Esophagus squamous epithelium (tissue), 5 donors: ENCODE measurements at regions not wholly inside any gene's neighbourhood (a gene's known extent, or its start where the extent isn't known, plus 50 kb on each side); places are given as distances from the start of the nearest gene placed in this dataset.

Experiments used
- DNase-seq: peaks from one replicate; lab custom pipeline; 2025; lab: John Stamatoyannopoulos, UW
- H3K27ac ChIP-seq, 4 donors: fragments of 200-600 bp; sonication (generic); one replicate each; pipeline ENCODE4 v1.5.1; 2016 to 2019; ENCODE audit warnings: mild to moderate bottlenecking in 1 of 4
- H3K27me3 ChIP-seq, 4 donors: fragments of 200-600 bp; sonication (generic); 1 replicate in 3 of 4; 2 replicates in 1 of 4; pipeline versions ENCODE4 v1.5.1 to v1.6.0; 2017 to 2021; ENCODE audit warnings: antibody characterized with exemption in 1 of 4
- H3K36me3 ChIP-seq, 3 donors: fragments of 200-600 bp; sonication (generic); one replicate each; pipeline ENCODE4 v1.5.1; 2016 to 2019
- H3K4me1 ChIP-seq, 3 donors: fragments of 200-600 bp; sonication (generic); one replicate each; pipeline ENCODE4 v1.5.1; 2017 to 2019
- H3K4me3 ChIP-seq, 4 donors: fragments of 200-600 bp; sonication (generic); 1 replicate in 3 of 4; 2 replicates in 1 of 4; pipeline ENCODE4 v1.5.1; 2016 to 2019; ENCODE audit warnings: mild to moderate bottlenecking in 2 of 4, moderate library complexity in 1 of 4
- H3K9me3 ChIP-seq, 3 donors: fragments of 200-600 bp; sonication (generic); one replicate each; pipeline ENCODE4 v1.5.1; 2016 to 2019
- CTCF ChIP-seq, 6 experiments: fragments of 450-650 bp in 4 of 6; fragments of 200-600 bp in 2 of 6; sonication (generic) in 2 of 6; IDR thresholded peaks; one replicate each; pipeline ENCODE4 v1.5.1; 2016 to 2019; ENCODE audit warnings: antibody characterized with exemption in 6 of 6, mild to moderate bottlenecking in 4 of 6, moderate library complexity in 4 of 6
- POLR2A ChIP-seq, 4 donors: fragments of 450-650 bp; IDR thresholded peaks; one replicate each; pipeline ENCODE4 v1.6.1; 2017; ENCODE audit warnings: antibody characterized with exemption in 4 of 4, mild to moderate bottlenecking in 4 of 4, moderate library complexity in 3 of 4
- WGBS, 2 donors: methylation state at CpG; one replicate each; pipeline ENCODE4 v1.1.5; 2018; 5-methylcytosine and 5-hydroxymethylcytosine counted together
- intact Hi-C: fragments of 100-400 bp; cut with DNase I; formaldehyde crosslinking; loops from one replicate; pipeline ENCODE4 v1.15.0; 2022
- donor health status: DM: yes; HTN: yes; CAD: no.

- no peak overlapping the region for H3K27ac ChIP-seq
- H3K27me3 ChIP-seq, result no peaks in the 10 kb centered on the region
- H3K4me1 ChIP-seq, result no peaks in the 10 kb centered on the region
- 36% methylated on average over 3 of the region's 3 CpGs; no CpG with 5 or more reads in 1 of the 2 donors for WGBS, 2 donors
- TF ChIP-seq POLR2A (IDR thresholded peaks at IDR 0.05) (no peak), CTCF (IDR thresholded peaks at IDR 0.05) (no peak)
- no peak overlapping the region for H3K4me3 ChIP-seq
- DNase-seq, result no peak
- intact Hi-C loops, result no loop called here
- H3K36me3 ChIP-seq, result no peaks in the 10 kb centered on the region
- H3K9me3 ChIP-seq, result peaks cover 0 to 8% (median 0%) of the 10 kb centered on the region in 3 donors
Observed at GRCh38 chrX:95903975-95904374, 780.7 kb upstream of the DIAPH2 start.

- intact Hi-C loops, result no loop called here
- no peak for TF ChIP-seq POLR2A (IDR thresholded peaks at IDR 0.05)
- no peak for TF ChIP-seq CTCF (IDR thresholded peaks at IDR 0.05)
- Histone ChIP-seq H3K27me3 (no peaks in the 10 kb centered on the region), H3K27ac (no peak overlapping the region), H3K4me3 (no peak overlapping the region), H3K9me3 (no peaks in the 10 kb centered on the region), H3K36me3 (no peaks in the 10 kb centered on the region), H3K4me1 (no peaks in the 10 kb centered on the region)
- WGBS, 2 donors, result 36 to 50% methylated on average over 1 of the region's 1 CpG
- no peak for DNase-seq
Observed at GRCh38 chrX:95907081-95907480, 777.6 kb upstream of the DIAPH2 start.

- intact Hi-C loops, result no loop called here
- Histone ChIP-seq H3K27ac (no peak overlapping the region), H3K4me1 (no peaks in the 10 kb centered on the region), H3K9me3 (no peaks in the 10 kb centered on the region), H3K27me3 (no peaks in the 10 kb centered on the region), H3K36me3 (no peaks in the 10 kb centered on the region), H3K4me3 (no peak overlapping the region)
- no peak for DNase-seq
- WGBS, 2 donors, result 54 to 80% methylated on average over 1 of the region's 1 CpG
- no peak for TF ChIP-seq POLR2A (IDR thresholded peaks at IDR 0.05)
- no peak for TF ChIP-seq CTCF (IDR thresholded peaks at IDR 0.05)
Observed at GRCh38 chrX:95911062-95911461, 773.6 kb upstream of the DIAPH2 start.

GRCh38 chrX:95919605-95920004, 765.0 kb upstream of the DIAPH2 start:
- no peaks in the 10 kb centered on the region for H3K36me3 ChIP-seq
- no peaks in the 10 kb centered on the region for H3K9me3 ChIP-seq
- intact Hi-C loops, result no loop called here
- H3K4me3 ChIP-seq, result no peak overlapping the region
- WGBS, 2 donors, result 36 to 71% methylated on average over 1 of the region's 1 CpG
- peaks cover 0 to 22% (median 0%) of the 10 kb centered on the region in 3 donors for H3K4me1 ChIP-seq
- no peak for DNase-seq
- TF ChIP-seq POLR2A (IDR thresholded peaks at IDR 0.05) (no peak), CTCF (IDR thresholded peaks at IDR 0.05) (no peak)
- no peaks in the 10 kb centered on the region for H3K27me3 ChIP-seq
- H3K27ac ChIP-seq, result no peak overlapping the region

GRCh38 chrX:95945528-95945927, 739.1 kb upstream of the DIAPH2 start:
- Histone ChIP-seq H3K36me3 (no peaks in the 10 kb centered on the region), H3K9me3 (no peaks in the 10 kb centered on the region), H3K4me3 (no peak overlapping the region), H3K27me3 (no peaks in the 10 kb centered on the region), H3K27ac (no peak overlapping the region), H3K4me1 (peaks cover 0 to 8% (median 0%) of the 10 kb centered on the region in 3 donors)
- no peak for TF ChIP-seq CTCF (IDR thresholded peaks at IDR 0.05)
- no peak for DNase-seq
- intact Hi-C loops, result no loop called here
- WGBS, 2 donors, result 48 to 49% methylated on average over 2 of the region's 2 CpGs
